GM19468 (cell line): ENCODE measurements at regions not wholly inside any gene's neighbourhood (a gene's known extent, or its start where the extent isn't known, plus 50 kb on each side); places are given as distances from the start of the nearest gene placed in this dataset.
"Not testable (repeated sequence)": the region's sequence is repeated elsewhere in the genome, so short reads cannot be mapped to it uniquely, and the experiment has no call there.

Experiments used
- ATAC-seq: cut with Tn5 transposase; IDR thresholded peaks from one replicate; pipeline ENCODE4 v1.9.1; 2021; ENCODE audit warnings: mild to moderate bottlenecking, moderate library complexity, moderate number of reproducible peaks; ENCODE audit not compliant: unreplicated experiment; ENCODE audit errors: extremely low read depth

GRCh38 chrX:13389501-13389900 lies 69.6 kb upstream of the ATXN3L start:
- ATAC-seq, result no peak

GRCh38 chrX:13387666-13388494 lies 68.0 kb upstream of the ATXN3L start:
- ATAC-seq, result no peak

DNA sequence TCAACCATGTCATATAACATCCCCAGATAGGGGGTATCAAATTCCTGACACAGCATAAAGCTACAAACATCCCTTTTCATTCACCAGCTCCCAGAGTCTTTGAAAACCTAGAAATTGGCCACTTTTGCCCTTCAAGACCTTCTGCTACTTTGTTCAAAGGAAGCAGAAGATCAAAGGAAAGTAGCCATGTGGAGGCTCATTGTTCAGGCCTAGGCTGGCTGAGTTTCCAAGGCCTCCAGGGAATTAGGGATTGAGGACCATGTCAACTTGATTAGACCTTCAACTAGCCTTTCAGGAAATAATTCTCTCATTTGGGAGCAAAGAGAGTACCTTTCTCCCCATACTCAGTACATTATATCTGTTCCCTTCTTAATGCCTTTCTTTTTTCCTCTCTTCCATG lies 66.8 kb upstream of the ATXN3L start:
- no peak for ATAC-seq

- no peak for ATAC-seq
Observed at GRCh38 chrX:13386092-13386491, 66.2 kb upstream of the ATXN3L start.

GRCh38 chrX:13383907-13384306 lies 64.1 kb upstream of the ATXN3L start:
- peak; percentile 41 for ATAC-seq

DNA sequence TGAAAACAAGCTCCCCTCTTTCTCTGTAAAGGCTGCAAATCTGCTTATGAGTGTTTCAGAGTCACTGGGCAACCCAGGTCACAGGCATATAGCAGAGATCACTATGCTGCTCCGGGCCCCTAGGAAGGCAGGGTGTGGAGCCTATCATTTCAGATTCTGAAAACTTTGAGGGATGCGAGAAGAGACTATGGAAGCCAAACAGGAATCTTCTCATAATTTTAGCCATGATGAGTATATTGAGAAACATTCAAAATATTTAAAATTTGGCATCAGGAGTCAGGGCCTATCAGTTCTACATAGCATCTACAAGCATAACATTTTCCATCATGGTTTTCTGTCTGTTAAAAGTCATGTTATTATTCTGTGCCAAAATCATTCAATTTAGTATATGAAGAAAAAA lies 61.7 kb upstream of the ATXN3L start:
- no peak for ATAC-seq

DNA sequence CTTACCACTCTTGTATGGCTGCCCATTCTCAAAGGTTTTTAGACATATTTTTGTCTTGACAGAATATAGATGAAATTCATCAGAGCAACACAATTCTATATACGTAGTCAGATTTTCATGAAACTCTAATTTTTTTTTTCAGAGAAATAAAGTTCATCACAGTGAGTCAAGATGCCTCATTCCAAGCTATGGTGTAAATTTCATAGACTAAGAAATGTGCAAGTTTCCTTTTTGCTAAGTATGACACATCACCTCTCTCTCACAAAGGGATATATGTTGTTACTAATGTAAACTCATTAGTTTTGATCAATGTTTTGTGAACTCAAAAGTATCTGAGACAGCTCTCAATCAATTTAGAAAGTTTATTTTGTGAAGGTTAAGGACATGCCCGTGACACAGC lies 60.4 kb upstream of the ATXN3L start:
- no peak for ATAC-seq

DNA sequence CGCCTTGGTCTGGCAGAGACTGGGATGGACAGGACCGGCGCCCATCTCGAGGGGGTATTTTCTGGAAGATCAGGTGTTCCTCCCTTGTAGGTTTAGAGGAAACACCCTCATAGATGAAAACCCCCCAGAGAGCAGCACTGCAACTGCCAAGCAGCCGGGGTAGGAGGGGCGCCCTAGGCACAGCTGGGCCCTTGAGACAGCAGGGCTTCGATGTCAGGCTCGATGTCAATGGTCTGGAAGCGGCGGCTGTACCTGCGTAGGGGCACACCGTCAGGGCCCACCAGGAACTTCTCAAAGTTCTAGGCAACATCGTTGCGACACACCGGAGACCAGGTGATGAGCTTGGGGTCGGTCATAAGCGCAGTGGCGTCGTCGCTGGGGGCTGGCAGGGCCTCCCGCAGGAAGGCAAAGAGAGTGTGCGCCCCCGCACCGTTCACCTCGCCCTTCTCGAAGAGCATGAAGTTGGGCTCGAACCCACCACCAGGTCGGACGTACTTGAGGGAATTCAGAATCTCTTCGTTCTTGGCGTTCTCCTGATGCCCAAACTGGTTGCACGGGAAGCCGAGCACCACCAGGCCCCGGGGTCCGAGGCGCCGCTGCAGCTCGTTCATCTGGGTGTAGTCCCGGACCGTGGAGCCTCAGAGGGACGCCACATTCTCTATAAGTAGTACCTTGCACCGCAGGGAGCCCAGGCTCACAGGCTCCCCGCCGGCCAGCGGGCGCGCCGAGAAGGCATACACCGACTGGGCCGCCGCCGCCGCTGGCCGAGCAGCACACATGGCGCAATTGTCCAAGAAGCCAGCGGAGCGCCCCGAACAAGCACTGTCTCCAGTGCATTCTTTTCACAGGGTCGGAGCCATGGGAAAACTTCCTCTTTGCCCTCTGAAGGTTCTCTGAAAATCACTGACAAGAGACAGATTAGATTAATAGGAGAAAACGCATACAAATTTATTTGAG lies 59.0 kb upstream of the ATXN3L start:
- not testable (repeated sequence) for ATAC-seq

GRCh38 chrX:13377550-13377934 lies 57.7 kb upstream of the ATXN3L start:
- no peak for ATAC-seq

- ATAC-seq, result no peak
Observed at GRCh38 chrX:13376857-13377549, 57.1 kb upstream of the ATXN3L start.

DNA sequence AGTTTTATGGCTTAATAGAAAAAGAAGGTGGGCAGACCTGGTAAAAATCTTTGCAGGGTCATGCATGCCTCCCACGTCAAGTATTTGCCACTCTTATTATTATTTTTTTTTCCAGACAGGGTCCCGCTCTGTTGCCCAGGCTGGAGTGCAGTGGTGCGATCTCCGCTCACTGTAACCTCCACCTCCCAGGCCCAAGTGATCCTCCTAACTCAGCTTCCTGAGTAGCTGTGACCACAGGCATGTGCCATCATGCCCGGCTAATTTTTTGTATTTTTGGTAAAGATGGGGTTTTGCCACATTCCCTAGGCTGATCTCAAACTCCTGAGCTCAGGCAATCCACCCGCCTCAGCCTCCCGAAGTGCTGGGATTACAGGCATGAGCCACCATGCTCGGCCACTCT lies 55.7 kb upstream of the ATXN3L start:
- ATAC-seq, result not testable (repeated sequence)

DNA sequence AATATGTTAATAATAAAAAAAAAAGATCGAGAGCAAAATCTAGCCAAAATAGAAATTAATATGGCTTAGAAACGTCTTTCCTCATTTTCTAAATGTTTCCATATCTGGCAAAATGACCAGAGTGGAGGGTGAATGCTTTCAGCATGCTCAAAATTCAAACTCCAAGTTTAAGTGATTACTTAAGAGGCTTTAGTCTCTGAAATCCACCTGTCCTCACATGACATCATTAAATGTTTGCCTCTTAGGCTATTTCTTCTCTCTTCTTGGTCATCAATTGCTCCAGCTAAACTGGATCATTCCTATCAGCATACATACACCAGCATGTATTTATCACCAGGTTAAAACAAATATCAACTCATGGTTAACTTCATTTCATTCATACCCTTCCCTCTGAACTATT lies 54.5 kb upstream of the ATXN3L start:
- no peak for ATAC-seq

DNA sequence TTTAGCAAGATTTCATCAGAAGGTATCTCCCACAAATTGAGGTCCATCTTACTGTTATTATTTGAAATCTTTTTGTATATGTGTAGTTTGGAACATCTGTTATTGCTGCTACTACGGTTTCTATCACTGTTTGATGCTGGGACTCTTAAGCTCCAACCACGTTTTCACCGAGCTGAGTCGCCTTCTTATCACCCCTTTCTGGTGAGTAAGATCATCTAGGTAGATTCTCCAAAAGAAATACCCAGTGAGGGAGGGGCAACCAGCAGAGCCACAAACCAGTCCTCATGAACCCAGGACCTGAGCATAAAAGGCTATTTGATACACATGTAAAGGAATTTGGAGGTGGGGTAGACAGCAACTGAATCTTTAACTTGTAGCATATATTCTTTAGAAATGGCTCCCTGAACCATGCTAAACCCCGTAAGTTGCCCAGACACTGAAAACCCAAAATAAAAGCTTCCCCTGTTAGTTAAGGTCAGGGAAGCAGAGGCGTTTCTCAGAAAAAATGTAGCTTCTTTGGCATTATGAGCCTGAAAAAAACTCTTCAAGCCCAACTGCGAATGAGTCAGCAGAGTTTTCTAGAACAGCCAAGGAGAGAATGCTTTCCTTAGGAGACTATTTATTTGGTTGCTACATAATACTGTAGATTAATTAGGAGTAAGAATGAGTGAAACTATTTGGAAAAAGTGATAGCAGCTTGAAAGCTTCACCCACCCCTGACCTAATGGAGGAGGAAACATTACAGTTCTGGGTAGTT lies 53.8 kb upstream of the ATXN3L start:
- ATAC-seq, result no peak

DNA sequence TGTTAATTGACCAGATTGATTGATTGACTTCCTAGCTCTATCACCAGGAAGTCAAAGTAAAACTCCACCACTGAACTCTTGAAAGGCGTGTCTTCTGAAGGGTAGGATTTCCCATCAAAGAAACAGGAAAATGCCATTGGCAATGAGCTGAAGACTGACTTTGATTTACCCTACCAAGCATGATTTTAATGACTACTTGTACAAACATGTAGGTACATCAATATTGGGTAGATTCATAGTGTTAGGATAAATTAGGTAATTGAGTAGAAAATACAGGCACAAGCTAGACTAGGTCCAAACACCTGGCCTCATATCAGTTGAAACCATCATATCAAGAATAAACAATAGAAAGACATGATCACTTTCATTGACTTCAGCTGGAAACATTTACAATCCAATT lies 53.2 kb upstream of the ATXN3L start:
- no peak for ATAC-seq

GRCh38 chrX:13372203-13372980 lies 52.5 kb upstream of the ATXN3L start:
- ATAC-seq, result no peak

DNA sequence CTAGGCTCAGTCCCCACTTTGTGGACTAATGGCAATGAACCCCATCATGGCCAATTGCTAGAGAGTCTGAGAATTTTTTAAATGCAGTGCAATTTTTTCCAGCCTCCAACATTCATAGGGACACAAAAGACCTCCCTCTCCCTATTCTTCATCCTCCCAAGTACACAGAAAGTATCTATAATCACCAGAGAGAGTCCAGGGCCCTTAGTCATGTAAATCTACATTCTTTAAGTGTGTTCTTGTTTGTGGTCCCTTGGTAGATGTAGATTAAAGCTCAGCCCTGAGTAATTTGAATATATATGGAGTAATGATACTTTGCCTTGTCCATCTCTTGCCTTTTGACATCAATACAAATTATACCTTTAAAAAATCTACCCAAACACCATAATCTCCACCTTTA lies 51.3 kb upstream of the ATXN3L start:
- no peak for ATAC-seq

GRCh38 chrX:13370713-13371112 lies 50.9 kb upstream of the ATXN3L start:
- ATAC-seq, result no peak
